Psoas muscle (tissue), 7 donors: ENCODE measurements at regions not wholly inside any gene's neighbourhood (a gene's known extent, or its start where the extent isn't known, plus 50 kb on each side); places are given as distances from the start of the nearest gene placed in this dataset.
A peak's percentile ranks its signal among the peaks of the same experiment; 100 is the strongest.
"Not testable (repeated sequence)": the region's sequence is repeated elsewhere in the genome, so short reads cannot be mapped to it uniquely, and the experiment has no call there.

Experiments used
- ATAC-seq, 4 donors: fragments of 200-7000 bp; cut with Tn5 transposase; one replicate each; pipeline ENCODE4 v1.9.1; 2020; ENCODE audit warnings: moderate library complexity in 3 of 4, mild to moderate bottlenecking in 2 of 4
- DNase-seq, 2 donors: peaks; one replicate each; pipeline ENCODE4 v3.0.0-alpha.2; 2020
- H3K27ac ChIP-seq: fragments of 200-600 bp; one replicate; pipeline ENCODE4 v1.8.0; 2022
- H3K27me3 ChIP-seq, 3 donors: fragments of 200-600 bp in 1 of 3; one replicate each; pipeline versions ENCODE4 v1.6.1 to v1.8.0; 2013 to 2022; ENCODE audit warnings: low read length in 2 of 3, mild to moderate bottlenecking in 2 of 3, moderate library complexity in 1 of 3; ENCODE audit not compliant: insufficient read depth in 3 of 3
- H3K36me3 ChIP-seq, 2 donors: fragments of 200-600 bp in 1 of 2; one replicate each; pipeline versions ENCODE4 v1.6.1 to v1.8.0; 2013 to 2022; ENCODE audit warnings: low read depth in 1 of 2, mild to moderate bottlenecking in 1 of 2, moderate library complexity in 1 of 2; ENCODE audit not compliant: insufficient read depth in 1 of 2
- H3K4me1 ChIP-seq: fragments of 200-600 bp; one replicate; pipeline ENCODE4 v1.8.0; 2022
- H3K4me3 ChIP-seq: fragments of 200-600 bp; one replicate; pipeline ENCODE4 v1.8.0; 2022; ENCODE audit warnings: mild to moderate bottlenecking
- H3K9me3 ChIP-seq: fragments of 200-600 bp; one replicate; pipeline ENCODE4 v1.8.0; 2022
- CTCF ChIP-seq: fragments of 200-600 bp; IDR thresholded peaks from one replicate; pipeline ENCODE4 v1.8.0; 2022; ENCODE audit warnings: antibody characterized with exemption
- WGBS, 3 donors: extraction: QIAGEN DNeasy Blood & Tissue Kit; methylation state at CpG; one replicate each; pipeline versions ENCODE4 v1.1.6 to v1.1.7; 2013; 5-methylcytosine and 5-hydroxymethylcytosine counted together
- intact Hi-C, 2 donors: fragments of 100-400 bp; cut with DNase I; formaldehyde crosslinking; loops; one replicate each; pipeline versions ENCODE4 v1.11.0 to v1.14.2; 2022
- donor health status: healthy with polysubstance abuse.
- donor health status: DM: no; HTN: no; CAD: no; lungs with moderate emphysema.
- donor health status: Bipolar disorder and iron deficiency.
- donor health status: healthy.
- donor health status: DM: yes; HTN: yes; CAD: no.
- donor health status: DM: no; HTN: no; CAD: no.
- donor health status: DM: yes; HTN: yes; CAD: no.

- Histone ChIP-seq H3K4me3 (no peak overlapping the region), H3K9me3 (no peaks in the 10 kb centered on the region), H3K27me3 (no peaks in the 10 kb centered on the region), H3K36me3 (no peaks in the 10 kb centered on the region), H3K27ac (no peak overlapping the region), H3K4me1 (no peaks in the 10 kb centered on the region)
- 29 to 35% (median 29%) methylated on average over 3 of the region's 3 CpGs for WGBS, 3 donors
- DNase-seq, result no peak
- intact Hi-C loops, result no loop called here
- ATAC-seq, result peak in 1 of 4 donors; percentile 67
- TF ChIP-seq CTCF, result no peak
Observed at GRCh38 chr4:25991340-25991739, 77.3 kb downstream of the SMIM20 start.

- H3K4me3 ChIP-seq, result no peak overlapping the region
- no peaks in the 10 kb centered on the region for H3K4me1 ChIP-seq
- no peaks in the 10 kb centered on the region for H3K27me3 ChIP-seq
- DNase-seq (peak; percentile 27 to 71), ATAC-seq (peak; percentile 39 to 70 (median 54))
- 67 to 71% (median 67%) methylated on average over 16 of the region's 16 CpGs for WGBS, 3 donors
- H3K36me3 ChIP-seq, result no peaks in the 10 kb centered on the region
- no peak overlapping the region for H3K27ac ChIP-seq
- TF ChIP-seq CTCF, result peak; percentile 10
- no peaks in the 10 kb centered on the region for H3K9me3 ChIP-seq
- intact Hi-C loops, result no loop called here
Observed at GRCh38 chr4:25993395-25994185, 79.6 kb downstream of the SMIM20 start.

GRCh38 chr4:25994577-25994976 is 80.6 kb downstream of the SMIM20 start:
- H3K27ac ChIP-seq, H3K27me3 ChIP-seq, H3K36me3 ChIP-seq, H3K4me1 ChIP-seq, intact Hi-C loops, H3K9me3 ChIP-seq, H3K4me3 ChIP-seq: not testable (repeated sequence)
- DNase-seq (peak; percentile 46 to 54), ATAC-seq (peak; percentile 57 to 70 (median 62))
- WGBS, 3 donors, result 58 to 68% (median 60%) methylated on average over 4 of the region's 4 CpGs

GRCh38 chr4:26000274-26000950 is 86.4 kb downstream of the SMIM20 start:
- Histone ChIP-seq H3K27ac (no peak overlapping the region), H3K36me3 (no peaks in the 10 kb centered on the region), H3K4me1 (no peaks in the 10 kb centered on the region), H3K9me3 (no peaks in the 10 kb centered on the region), H3K27me3 (no peaks in the 10 kb centered on the region), H3K4me3 (no peak overlapping the region)
- no peak for TF ChIP-seq CTCF
- DNase-seq, result no peak
- no peak for ATAC-seq
- WGBS, 3 donors, result 64 to 76% (median 71%) methylated on average over 2 of the region's 2 CpGs
- intact Hi-C loops, result no loop called here

- H3K27ac ChIP-seq, result no peak overlapping the region
- TF ChIP-seq CTCF, result no peak
- H3K4me3 ChIP-seq, result no peak overlapping the region
- no peaks in the 10 kb centered on the region for H3K9me3 ChIP-seq
- DNase-seq, result no peak
- H3K36me3 ChIP-seq, result no peaks in the 10 kb centered on the region
- no peaks in the 10 kb centered on the region for H3K4me1 ChIP-seq
- WGBS, 3 donors, result 91 to 95% (median 92%) methylated on average over 3 of the region's 3 CpGs
- intact Hi-C loops, result no loop called here
- no peak for ATAC-seq
- H3K27me3 ChIP-seq, result no peaks in the 10 kb centered on the region
Observed at GRCh38 chr4:26001413-26001812, 87.4 kb downstream of the SMIM20 start.
